Transverse colon (tissue), 4 donors: ENCODE measurements at regions not wholly inside any gene's neighbourhood (a gene's known extent, or its start where the extent isn't known, plus 50 kb on each side); places are given as distances from the start of the nearest gene placed in this dataset.

ENCODE experiments used
- DNase-seq: peaks from one replicate; pipeline ENCODE4 v3.0.0-alpha.2; 2019
- H3K27ac ChIP-seq, 4 donors: fragments of 200-600 bp; sonication (generic); 2 replicates each; pipeline ENCODE4 v1.5.1; 2016 to 2018; ENCODE audit warnings: inconsistent platforms in 4 of 4
- H3K27me3 ChIP-seq: fragments of 200-600 bp; sonication (generic); 2 replicates; pipeline ENCODE4 v1.5.1; 2017; ENCODE audit warnings: inconsistent platforms
- H3K36me3 ChIP-seq, 4 donors: fragments of 200-600 bp; sonication (generic); 2 replicates each; pipeline ENCODE4 v1.5.1; 2017 to 2019; ENCODE audit warnings: inconsistent platforms in 4 of 4
- H3K4me1 ChIP-seq, 4 donors: fragments of 200-600 bp; sonication (generic); 2 replicates each; pipeline ENCODE4 v1.5.1; 2017 to 2020; ENCODE audit warnings: inconsistent platforms in 4 of 4
- H3K4me3 ChIP-seq, 4 donors: fragments of 200-600 bp; sonication (generic); 1 replicate in 1 of 4; 2 replicates in 3 of 4; pipeline versions ENCODE4 v1.5.1 to v1.6.1; 2017 to 2019; ENCODE audit warnings: inconsistent platforms in 4 of 4
- H3K9me3 ChIP-seq, 2 donors: fragments of 200-600 bp; sonication (generic); 2 replicates each; pipeline ENCODE4 v1.5.1; 2017 to 2019; ENCODE audit warnings: inconsistent platforms in 2 of 2
- EP300 ChIP-seq: sonication (generic); formaldehyde crosslinking; IDR thresholded peaks from one replicate; pipeline ENCODE4 v1.6.1; 2017; ENCODE audit warnings: antibody characterized with exemption, low read depth
- POLR2A ChIP-seq: fragments of 450-650 bp; IDR thresholded peaks from one replicate; pipeline ENCODE4 v1.6.1; 2016; ENCODE audit warnings: antibody characterized with exemption, mild to moderate bottlenecking, moderate library complexity
- POLR2AphosphoS5 ChIP-seq, 3 donors: sonication (generic); formaldehyde crosslinking; IDR thresholded peaks; one replicate each; pipeline ENCODE4 v1.6.1; 2016; ENCODE audit warnings: antibody characterized with exemption in 3 of 3
- WGBS, 2 donors: methylation state at CpG; one replicate each; pipeline ENCODE4 v1.1.5; 2018; ENCODE audit warnings: low coverage in 1 of 2; 5-methylcytosine and 5-hydroxymethylcytosine counted together
- in situ Hi-C, 4 donors: fragments of 200-750 bp; cut with MboI; loops; one replicate each; pipeline versions ENCODE4 v1.15.0 to v1.15.1; 2017; ENCODE audit warnings: low sequenced_read_pairs in 3 of 4, low pct_ligation_motif_present in 1 of 4, low pct_unique_long_range_greater_than_20kb in 1 of 4
- intact Hi-C: fragments of 100-400 bp; cut with DNase I; formaldehyde crosslinking; loops from one replicate; pipeline ENCODE4 v1.15.1; 2023; ENCODE audit warnings: low total_unique reads
- TF ChIP-seq, protein P1 (sequence below), 5 experiments: fragments of 200-600 bp in 3 of 5; fragments of 450-650 bp in 2 of 5; sonication (generic) in 3 of 5; IDR thresholded peaks; 1 replicate in 2 of 5; 2 replicates in 3 of 5; pipeline ENCODE4 v1.5.1; 2016 to 2017; ENCODE audit warnings: antibody characterized with exemption in 5 of 5, inconsistent platforms in 3 of 5, mild to moderate bottlenecking in 2 of 5, moderate library complexity in 1 of 5

DNA sequence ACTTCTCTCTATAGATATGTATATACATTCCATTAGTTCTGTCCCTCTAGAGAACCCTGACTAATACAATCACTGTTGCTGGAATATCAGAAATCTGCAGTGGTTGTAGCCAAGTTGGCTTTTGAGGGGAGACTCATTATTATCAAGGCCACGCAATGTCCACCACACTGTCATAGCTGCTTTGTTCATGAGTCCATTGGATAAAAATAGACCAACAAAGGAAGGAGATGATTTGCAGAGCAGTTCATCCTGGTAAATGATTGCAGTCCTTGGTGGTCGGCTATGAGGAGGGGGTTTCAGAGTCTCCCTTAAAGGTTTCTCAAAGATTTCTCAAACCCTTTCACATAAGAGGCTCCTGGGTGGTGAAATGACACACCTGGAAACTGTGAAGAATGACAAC, 192.8 kb upstream of the ANKH start:
- no peak overlapping the region for H3K4me3 ChIP-seq
- in situ Hi-C loops (no loop called here), intact Hi-C loops (no loop called here)
- no peak for DNase-seq
- no peak for TF ChIP-seq POLR2A
- TF ChIP-seq EP300 = no peak
- TF ChIP-seq, protein P1, sequence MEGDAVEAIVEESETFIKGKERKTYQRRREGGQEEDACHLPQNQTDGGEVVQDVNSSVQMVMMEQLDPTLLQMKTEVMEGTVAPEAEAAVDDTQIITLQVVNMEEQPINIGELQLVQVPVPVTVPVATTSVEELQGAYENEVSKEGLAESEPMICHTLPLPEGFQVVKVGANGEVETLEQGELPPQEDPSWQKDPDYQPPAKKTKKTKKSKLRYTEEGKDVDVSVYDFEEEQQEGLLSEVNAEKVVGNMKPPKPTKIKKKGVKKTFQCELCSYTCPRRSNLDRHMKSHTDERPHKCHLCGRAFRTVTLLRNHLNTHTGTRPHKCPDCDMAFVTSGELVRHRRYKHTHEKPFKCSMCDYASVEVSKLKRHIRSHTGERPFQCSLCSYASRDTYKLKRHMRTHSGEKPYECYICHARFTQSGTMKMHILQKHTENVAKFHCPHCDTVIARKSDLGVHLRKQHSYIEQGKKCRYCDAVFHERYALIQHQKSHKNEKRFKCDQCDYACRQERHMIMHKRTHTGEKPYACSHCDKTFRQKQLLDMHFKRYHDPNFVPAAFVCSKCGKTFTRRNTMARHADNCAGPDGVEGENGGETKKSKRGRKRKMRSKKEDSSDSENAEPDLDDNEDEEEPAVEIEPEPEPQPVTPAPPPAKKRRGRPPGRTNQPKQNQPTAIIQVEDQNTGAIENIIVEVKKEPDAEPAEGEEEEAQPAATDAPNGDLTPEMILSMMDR (IDR thresholded peaks at IDR 0.05) = no peak
- TF ChIP-seq POLR2AphosphoS5 (IDR thresholded peaks at IDR 0.05) = no peak
- H3K4me1 ChIP-seq = no peaks in the 10 kb centered on the region
- no peak overlapping the region for H3K27ac ChIP-seq
- no peaks in the 10 kb centered on the region for H3K27me3 ChIP-seq
- no peaks in the 10 kb centered on the region for H3K36me3 ChIP-seq
- H3K9me3 ChIP-seq = no peaks in the 10 kb centered on the region
- WGBS, 2 donors = 82% methylated on average over 2 of the region's 2 CpGs; no CpG with 5 or more reads in 1 of the 2 donors

DNA sequence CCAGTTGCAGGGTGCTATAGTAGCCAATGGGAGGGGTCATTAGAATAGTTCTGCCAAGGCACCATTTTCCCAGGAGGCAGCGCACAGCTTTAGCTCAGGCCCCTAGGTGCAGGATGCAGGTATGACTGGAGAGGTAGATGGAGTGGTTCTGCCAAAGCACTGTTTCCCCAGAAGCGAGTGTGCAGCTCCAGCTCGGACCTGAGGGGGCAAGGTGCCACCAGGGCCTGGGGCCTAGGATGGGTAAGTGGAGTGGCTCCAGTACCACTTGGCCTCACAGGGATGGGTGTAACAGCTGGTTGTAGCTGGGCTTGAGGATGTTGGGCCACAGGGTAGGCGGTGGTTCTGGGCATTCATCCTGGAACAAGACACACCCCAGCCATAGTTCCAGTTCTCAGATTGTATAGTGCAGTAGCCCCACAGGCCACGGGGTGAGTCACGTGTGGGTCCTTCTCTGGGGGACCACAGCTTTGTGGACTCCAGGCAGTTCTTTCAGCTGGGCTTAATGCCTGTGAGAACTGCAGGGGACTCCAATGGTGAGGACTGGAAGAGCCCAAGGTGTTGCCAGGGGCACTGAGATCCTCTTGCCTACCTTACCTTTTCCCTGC, 185.5 kb upstream of the ANKH start:
- TF ChIP-seq EP300 (no peak), POLR2A (no peak), POLR2AphosphoS5 (IDR thresholded peaks at IDR 0.05) (no peak)
- TF ChIP-seq, protein P1 (IDR thresholded peaks at IDR 0.05) = no peak
- H3K27me3 ChIP-seq = peaks cover 5% of the 10 kb centered on the region
- H3K4me1 ChIP-seq = no peaks in the 10 kb centered on the region
- WGBS, 2 donors = 89% methylated on average over 4 of the region's 6 CpGs; no CpG with 5 or more reads in 1 of the 2 donors
- H3K27ac ChIP-seq = no peak overlapping the region
- H3K36me3 ChIP-seq = no peaks in the 10 kb centered on the region
- no peak for DNase-seq
- intact Hi-C loops = no loop called here
- in situ Hi-C loops = no loop called here
- H3K9me3 ChIP-seq = no peaks in the 10 kb centered on the region
- H3K4me3 ChIP-seq = no peak overlapping the region

DNA sequence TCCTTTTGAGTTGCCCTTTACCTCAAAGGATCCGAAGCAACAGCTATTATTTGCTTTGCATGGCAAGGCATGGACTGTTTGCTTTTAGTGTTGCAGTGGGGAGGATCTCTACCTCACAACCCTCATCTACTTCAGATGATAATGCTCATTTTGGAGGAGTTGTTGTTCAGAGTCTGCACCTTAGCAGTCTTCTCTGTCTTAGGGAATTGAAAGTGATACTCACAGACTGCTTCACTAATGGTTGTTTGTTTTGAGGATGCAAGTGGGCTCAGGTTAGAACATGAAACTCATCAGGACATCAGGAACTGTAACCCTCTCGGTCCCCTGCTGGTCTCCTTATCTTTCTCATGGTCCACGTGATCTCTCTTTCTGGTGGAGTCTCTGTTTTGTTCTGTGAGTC, 172.9 kb upstream of the ANKH start:
- no peak for DNase-seq
- Histone ChIP-seq H3K4me3 (no peak overlapping the region), H3K36me3 (no peaks in the 10 kb centered on the region), H3K27me3 (no peaks in the 10 kb centered on the region), H3K9me3 (no peaks in the 10 kb centered on the region), H3K4me1 (no peaks in the 10 kb centered on the region), H3K27ac (no peak overlapping the region)
- intact Hi-C loops = no loop called here
- no peak for TF ChIP-seq POLR2A
- no peak for TF ChIP-seq EP300
- in situ Hi-C loops = no loop called here
- 68 to 81% methylated on average over 3 of the region's 3 CpGs for WGBS, 2 donors

DNA sequence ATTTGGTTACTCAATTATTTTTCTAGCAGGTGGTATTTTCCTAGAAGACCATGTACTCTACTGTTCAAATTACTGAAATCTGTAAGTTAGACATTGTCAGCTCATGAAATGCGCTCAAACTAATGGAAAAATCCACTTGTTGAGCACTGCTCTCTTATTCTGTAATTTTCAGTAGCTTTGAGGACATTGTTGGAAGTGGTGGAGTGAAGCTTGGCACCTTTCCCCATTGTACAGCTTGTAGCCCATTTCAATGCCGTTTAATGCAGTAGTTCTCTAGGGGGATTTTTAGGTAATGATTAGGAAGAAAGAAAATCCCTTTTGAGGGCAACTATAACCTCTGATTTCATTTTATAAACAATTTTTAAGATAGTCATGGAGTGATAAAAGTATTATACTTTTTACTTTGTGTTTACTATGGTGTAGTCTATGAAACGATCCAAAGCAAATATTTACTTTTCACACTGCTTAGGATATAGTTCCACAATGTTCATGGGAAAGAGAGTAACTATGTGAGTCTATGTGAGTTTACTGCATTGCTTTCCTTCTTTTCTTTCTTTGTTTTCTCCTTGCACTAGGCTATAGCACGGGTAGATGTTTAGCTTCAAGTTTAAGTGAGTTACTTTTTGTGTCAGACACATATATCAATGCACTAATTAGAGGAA, 165.8 kb upstream of the ANKH start:
- 45 to 50% methylated on average over 2 to 4 of the region's 4 CpGs for WGBS, 2 donors
- in situ Hi-C loops (no loop called here), intact Hi-C loops (no loop called here)
- TF ChIP-seq POLR2AphosphoS5 (IDR thresholded peaks at IDR 0.05) (no peak), EP300 (no peak), POLR2A (no peak)
- TF ChIP-seq, protein P1 (IDR thresholded peaks at IDR 0.05) = no peak
- Histone ChIP-seq H3K27ac (no peak overlapping the region), H3K4me1 (peaks cover 0 to 9% (median 3%) of the 10 kb centered on the region in 4 donors), H3K4me3 (no peak overlapping the region), H3K9me3 (peaks cover 5% of the 10 kb centered on the region in 2 donors), H3K27me3 (no peaks in the 10 kb centered on the region), H3K36me3 (no peaks in the 10 kb centered on the region)
- no peak for DNase-seq
